SK-N-MC (cell line): ENCODE measurements at regions not wholly inside any gene's neighbourhood (a gene's known extent, or its start where the extent isn't known, plus 50 kb on each side); places are given as distances from the start of the nearest gene placed in this dataset.

Source experiments
- EZH2 ChIP-seq: fragments of 200-600 bp; sonication (generic); IDR thresholded peaks from one replicate; pipeline ENCODE4 v1.6.1; 2017; ENCODE audit warnings: antibody characterized with exemption
- POLR2AphosphoS5 ChIP-seq: IDR thresholded peaks from 2 replicates; pipeline ENCODE4 v1.6.1; 2012; ENCODE audit warnings: mild to moderate bottlenecking, low read depth, low read length, borderline replicate concordance

GRCh38 chr12:119936705-119937311 is 52.2 kb upstream of the BICDL1 start:
- TF ChIP-seq EZH2 (no peak), POLR2AphosphoS5 (no peak)
